ENCODE measurements at regions not wholly inside any gene's neighbourhood (a gene's known extent, or its start where the extent isn't known, plus 50 kb on each side); places are given as distances from the start of the nearest gene placed in this dataset.

DNA sequence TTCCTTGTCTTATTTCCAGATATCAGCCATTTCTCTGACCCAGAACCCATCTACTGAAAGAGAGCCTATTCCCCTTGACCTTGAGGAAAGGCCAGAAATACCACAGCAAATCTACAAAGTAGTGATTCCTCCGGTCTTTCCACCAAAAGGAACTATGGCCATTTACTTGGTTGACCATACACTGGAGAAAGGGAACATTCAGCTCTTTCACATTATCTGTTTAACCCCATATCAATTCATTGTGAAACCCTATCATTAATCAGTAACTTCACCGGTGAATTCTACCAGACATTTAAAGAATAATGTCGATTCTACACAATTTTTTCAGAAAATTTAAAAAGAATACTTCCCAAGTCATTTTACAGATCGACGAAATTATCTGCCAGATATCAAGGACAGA, 265.7 kb upstream of the CLEC14A start:
- no peak for TF ChIP-seq ARNTL (CRISPR knock-in tag; IDR thresholded peaks at IDR 0.05; ENCODE audit: borderline replicate concordance, low read depth)
- TF ChIP-seq CSDC2 (CRISPR knock-in tag; IDR thresholded peaks at IDR 0.05) = no peak
- TF ChIP-seq, protein P1, sequence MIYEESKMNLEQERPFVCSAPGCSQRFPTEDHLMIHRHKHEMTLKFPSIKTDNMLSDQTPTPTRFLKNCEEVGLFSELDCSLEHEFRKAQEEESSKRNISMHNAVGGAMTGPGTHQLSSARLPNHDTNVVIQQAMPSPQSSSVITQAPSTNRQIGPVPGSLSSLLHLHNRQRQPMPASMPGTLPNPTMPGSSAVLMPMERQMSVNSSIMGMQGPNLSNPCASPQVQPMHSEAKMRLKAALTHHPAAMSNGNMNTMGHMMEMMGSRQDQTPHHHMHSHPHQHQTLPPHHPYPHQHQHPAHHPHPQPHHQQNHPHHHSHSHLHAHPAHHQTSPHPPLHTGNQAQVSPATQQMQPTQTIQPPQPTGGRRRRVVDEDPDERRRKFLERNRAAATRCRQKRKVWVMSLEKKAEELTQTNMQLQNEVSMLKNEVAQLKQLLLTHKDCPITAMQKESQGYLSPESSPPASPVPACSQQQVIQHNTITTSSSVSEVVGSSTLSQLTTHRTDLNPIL (CRISPR knock-in tag; IDR thresholded peaks at IDR 0.05; ENCODE audit: low read depth) = no peak
- no peak for TF ChIP-seq BACH2 (CRISPR knock-in tag; IDR thresholded peaks at IDR 0.05; ENCODE audit: borderline replicate concordance)
- TF ChIP-seq ISL1 (CRISPR knock-in tag; IDR thresholded peaks at IDR 0.05) = no peak
- TF ChIP-seq ZC3H10 (CRISPR knock-in tag; IDR thresholded peaks at IDR 0.05) = no peak

All from SK-N-SH treated with all-trans-retinoic acid at 6 μM for 48 hours (cell line).